ENCODE measurements at regions not wholly inside any gene's neighbourhood (a gene's known extent, or its start where the extent isn't known, plus 50 kb on each side); places are given as distances from the start of the nearest gene placed in this dataset.

DNA sequence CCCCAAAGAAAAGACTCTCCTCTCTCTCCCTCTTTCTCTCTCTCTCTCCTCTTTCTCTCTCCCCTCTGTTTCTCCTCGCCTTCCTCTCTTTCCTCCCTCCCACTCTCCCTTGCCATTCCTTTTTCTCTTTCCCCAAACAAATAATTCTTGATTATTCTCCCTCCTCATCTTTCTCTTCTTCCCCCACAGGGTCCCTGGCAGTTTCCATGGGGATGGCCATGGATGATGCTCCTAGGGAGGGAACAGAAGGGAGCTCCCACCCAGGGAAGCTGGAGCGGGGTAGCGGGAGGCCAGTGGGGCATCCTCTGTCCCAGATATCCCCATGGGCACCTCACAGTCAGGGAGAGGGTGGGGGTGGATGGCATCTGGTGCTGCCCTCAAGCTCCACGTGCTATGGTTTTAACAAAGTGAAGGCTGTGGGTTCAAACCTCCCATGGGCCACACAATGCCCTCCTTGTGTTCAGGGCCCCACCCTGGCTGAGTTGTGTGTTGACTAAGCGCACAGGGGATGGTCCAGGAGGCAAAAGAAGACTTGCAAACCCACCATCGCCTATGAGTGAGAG, 266.4 kb downstream of the BUD13 start:
- Histone ChIP-seq H3K36me3 (replicated peaks in 1 of 2; ENCODE audit: control insufficient read depth in 1 of 2, insufficient read depth in 2 of 2, low read length in 2 of 2) (no peaks in the 10 kb centered on the region), H2AFZ (ENCODE audit: low read length) (no peak overlapping the region), H3K9me3 (ENCODE audit: low read length) (no peaks in the 10 kb centered on the region), H3K9ac (ENCODE audit: insufficient read depth, low read depth, low read length) (no peak overlapping the region), H3K4me3 (replicated peaks in 1 of 3; ENCODE audit: insufficient read depth in 1 of 3, low read depth in 2 of 3, low read length in 3 of 3) (no peak overlapping the region), H4K20me1 (ENCODE audit: insufficient read depth, low read length) (no peaks in the 10 kb centered on the region), H3K79me2 (ENCODE audit: insufficient read depth, low read length) (no peaks in the 10 kb centered on the region), H3K4me2 (ENCODE audit: low read depth, low read length) (no peak overlapping the region), H3K4me1 (ENCODE audit: insufficient read depth, low read length) (no peaks in the 10 kb centered on the region), H3K27ac (ENCODE audit: extremely low read length, insufficient read depth, low read length) (no peak overlapping the region), H3K27me3 (ENCODE audit: control insufficient read depth in 1 of 2, insufficient read depth in 2 of 2, low read length in 2 of 2) (peaks cover 0 to 21% of the 10 kb centered on the region in 2 experiments; a peak in 1 of 5 replicates)
- TF ChIP-seq ZFAT (CRISPR knock-in tag; conservative IDR thresholded peaks at IDR 0.05), result no peak
- no peak for TF ChIP-seq ZFP36L1 (CRISPR knock-in tag; IDR thresholded peaks at IDR 0.05)
- TF ChIP-seq MLLT10 (CRISPR knock-in tag; IDR thresholded peaks at IDR 0.05), result no peak
- TF ChIP-seq ZNF678 (CRISPR knock-in tag; IDR thresholded peaks at IDR 0.05), result no peak
- TF ChIP-seq MBD4 (IDR thresholded peaks at IDR 0.05; ENCODE audit: borderline replicate concordance, low read length), result no peak
- no peak for TF ChIP-seq MZF1 (CRISPR knock-in tag; IDR thresholded peaks at IDR 0.05; ENCODE audit: borderline replicate concordance)
- no peak for TF ChIP-seq ZNF501 (CRISPR knock-in tag; IDR thresholded peaks at IDR 0.05)
- TF ChIP-seq SOX13 (IDR thresholded peaks at IDR 0.05), result no peak
- no peak for TF ChIP-seq SOX13 (CRISPR knock-in tag; conservative IDR thresholded peaks at IDR 0.05 in 1 of 2, IDR thresholded peaks at IDR 0.05 in 1 of 2)
- no peak for TF ChIP-seq SMARCC2 (IDR thresholded peaks at IDR 0.05)
- WGBS (ENCODE audit: low lambda C conversion rate), result 49% methylated on average over 6 of the region's 6 CpGs
- FAIRE-seq, result no peak
- in situ Hi-C loops (cut with HindIII; ENCODE audit: extremely low pct_ligation_motif_present, low pct_unique_long_range_greater_than_20kb) (loop anchor here (10.0 kb wide), 1 partner anchor 222 kb away; no protein-coding TSS in a partner anchor), intact Hi-C loops (cut with micrococcal nuclease; ENCODE audit: unreplicated experiment) (no loop called here)
- ChIA-PET POLR2A (no interaction called here), CTCF (ENCODE audit: low intra/inter-chr PET ratio, low total read pairs) (no interaction called here)
- no TSS peak for BruUV-seq (replicated peaks)
- ATAC-seq, result no peak
- no peak for DNase-seq (ENCODE audit: low spot score)

All from HepG2 (cell line).